ENCODE measurements at regions not wholly inside any gene's neighbourhood (a gene's known extent, or its start where the extent isn't known, plus 50 kb on each side); places are given as distances from the start of the nearest gene placed in this dataset.

- DNase-seq, result no peak
- no peak overlapping the region for H3K4me3 ChIP-seq
- no peaks in the 10 kb centered on the region for H3K9me3 ChIP-seq
- ATAC-seq, result no peak
- H3K4me1 ChIP-seq, result no peaks in the 10 kb centered on the region
- no peaks in the 10 kb centered on the region for H3K36me3 ChIP-seq
- peaks cover 8% of the 10 kb centered on the region for H3K27me3 ChIP-seq (ENCODE audit: low read depth)
- no peak for TF ChIP-seq CTCF (IDR thresholded peaks at IDR 0.05)
- intact Hi-C loops (cut with DNase I), result no loop called here
- H3K27ac ChIP-seq, result no peak overlapping the region
These were observed 102.8 kb upstream of the WNT4 start for GRCh38 chr1:22245726-22246125.

GRCh38 chr1:22246755-22247480 lies 104.0 kb upstream of the WNT4 start:
- H3K27ac ChIP-seq, result no peak overlapping the region
- peaks cover 8% of the 10 kb centered on the region for H3K27me3 ChIP-seq (ENCODE audit: low read depth)
- intact Hi-C loops (cut with DNase I), result no loop called here
- DNase-seq, result no peak
- no peak for ATAC-seq
- no peaks in the 10 kb centered on the region for H3K9me3 ChIP-seq
- no peak for TF ChIP-seq CTCF (IDR thresholded peaks at IDR 0.05)
- H3K4me1 ChIP-seq, result no peaks in the 10 kb centered on the region
- H3K4me3 ChIP-seq, result no peak overlapping the region
- H3K36me3 ChIP-seq, result no peaks in the 10 kb centered on the region

DNA sequence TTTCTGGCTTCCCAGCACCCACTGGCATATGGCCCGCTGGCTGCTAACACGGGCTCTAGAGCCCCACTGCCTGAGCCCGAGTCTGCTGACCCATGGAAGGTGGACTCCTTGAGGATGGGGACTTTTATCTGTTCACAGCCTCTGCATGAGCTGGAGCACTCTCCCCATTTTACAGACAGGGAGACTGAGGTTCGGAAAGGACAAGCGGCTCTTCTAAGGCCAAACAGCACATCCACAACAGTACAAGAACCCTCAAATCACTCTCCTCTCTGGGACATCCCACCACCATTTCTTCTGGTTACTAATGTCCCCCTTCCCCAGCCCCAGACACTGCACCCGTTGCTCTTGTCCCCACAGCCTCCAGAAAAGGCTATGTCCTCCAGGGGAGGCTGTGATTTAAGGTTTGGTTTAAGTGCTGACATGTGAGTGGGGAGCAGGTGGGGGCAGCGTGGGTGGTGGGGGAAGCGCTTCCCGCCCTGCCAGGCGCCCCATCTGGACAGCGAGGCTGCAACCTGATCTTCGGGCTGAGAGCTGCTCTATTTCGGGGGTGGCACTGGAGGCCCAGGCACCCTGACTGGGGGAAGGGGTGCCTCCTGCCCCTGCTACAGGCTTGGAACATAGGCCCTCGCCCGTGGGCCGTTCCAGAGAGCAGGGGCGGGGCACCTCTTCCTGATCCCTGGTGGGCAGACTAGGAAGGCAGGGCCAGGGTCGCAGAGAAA lies 104.8 kb upstream of the WNT4 start:
- H3K36me3 ChIP-seq, result no peaks in the 10 kb centered on the region
- TF ChIP-seq CTCF (IDR thresholded peaks at IDR 0.05), result no peak
- ATAC-seq (no peak), DNase-seq (no peak)
- intact Hi-C loops (cut with DNase I), result no loop called here
- H3K27me3 ChIP-seq (ENCODE audit: low read depth), result peaks cover 8% of the 10 kb centered on the region
- no peaks in the 10 kb centered on the region for H3K9me3 ChIP-seq
- H3K27ac ChIP-seq, result no peak overlapping the region
- peaks cover 1% of the 10 kb centered on the region for H3K4me1 ChIP-seq
- H3K4me3 ChIP-seq, result no peak overlapping the region

DNA sequence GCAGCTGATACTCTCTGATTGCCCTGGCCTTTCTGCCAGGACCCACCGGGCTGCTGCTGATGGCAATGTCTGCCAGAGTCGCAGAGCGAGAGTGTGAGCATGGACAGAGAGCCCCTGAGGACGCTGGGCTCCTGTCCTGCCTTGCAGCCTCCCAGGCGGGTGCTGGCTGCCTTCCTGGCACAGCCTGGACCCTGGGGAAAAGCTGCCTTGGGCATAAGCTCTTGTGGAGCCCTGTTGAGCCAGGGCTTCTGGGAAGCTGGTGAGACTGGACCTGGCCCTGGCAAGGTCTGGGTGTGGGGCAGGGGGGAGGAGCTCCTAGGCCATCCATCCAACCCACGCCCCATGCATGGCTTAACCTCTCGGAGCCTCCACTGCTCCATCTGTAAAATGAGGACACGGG lies 105.8 kb upstream of the WNT4 start:
- H3K4me1 ChIP-seq, result peaks cover 12% of the 10 kb centered on the region
- H3K9me3 ChIP-seq, result no peaks in the 10 kb centered on the region
- no peak overlapping the region for H3K4me3 ChIP-seq
- peaks cover 8% of the 10 kb centered on the region for H3K27me3 ChIP-seq (ENCODE audit: low read depth)
- DNase-seq (no peak), ATAC-seq (no peak)
- TF ChIP-seq CTCF (IDR thresholded peaks at IDR 0.05), result no peak
- no peaks in the 10 kb centered on the region for H3K36me3 ChIP-seq
- intact Hi-C loops (cut with DNase I), result no loop called here
- no peak overlapping the region for H3K27ac ChIP-seq

GRCh38 chr1:22249928-22250680 lies 107.2 kb upstream of the WNT4 start:
- Histone ChIP-seq H3K4me1 (peaks cover 20% of the 10 kb centered on the region), H3K9me3 (no peaks in the 10 kb centered on the region), H3K27me3 (ENCODE audit: low read depth) (peaks cover 8% of the 10 kb centered on the region), H3K27ac (no peak overlapping the region), H3K4me3 (no peak overlapping the region), H3K36me3 (no peaks in the 10 kb centered on the region)
- no peak for ATAC-seq
- no peak for DNase-seq
- intact Hi-C loops (cut with DNase I), result no loop called here
- TF ChIP-seq CTCF (IDR thresholded peaks at IDR 0.05), result no peak
